HG03378 (cell line): ENCODE measurements at regions not wholly inside any gene's neighbourhood (a gene's known extent, or its start where the extent isn't known, plus 50 kb on each side); places are given as distances from the start of the nearest gene placed in this dataset.
"Not testable (repeated sequence)": the region's sequence is repeated elsewhere in the genome, so short reads cannot be mapped to it uniquely, and the experiment has no call there.

Experiments
- ATAC-seq: cut with Tn5 transposase; IDR thresholded peaks from one replicate; pipeline ENCODE4 v1.9.1; 2021; ENCODE audit warnings: mild to moderate bottlenecking, moderate library complexity; ENCODE audit not compliant: unreplicated experiment

GRCh38 chr22:22062306-22062793, 79.8 kb upstream of the TOP3B start:
- ATAC-seq = no peak

- no peak for ATAC-seq
These were observed 78.8 kb upstream of the TOP3B start for GRCh38 chr22:22061085-22062077.

GRCh38 chr22:22060200-22061084, 77.9 kb upstream of the TOP3B start:
- no peak for ATAC-seq

- ATAC-seq = no peak
These were observed 76.9 kb upstream of the TOP3B start for GRCh38 chr22:22059291-22060002.

GRCh38 chr22:22058633-22059290, 76.2 kb upstream of the TOP3B start:
- no peak for ATAC-seq

- no peak for ATAC-seq
These were observed 75.2 kb upstream of the TOP3B start for GRCh38 chr22:22057617-22058378.

GRCh38 chr22:22056809-22057594, 74.4 kb upstream of the TOP3B start:
- ATAC-seq = not testable (repeated sequence)

- ATAC-seq = not testable (repeated sequence)
These were observed 70.1 kb upstream of the TOP3B start for GRCh38 chr22:22052548-22053139.

GRCh38 chr22:22051032-22051431, 68.4 kb upstream of the TOP3B start:
- not testable (repeated sequence) for ATAC-seq

- ATAC-seq = no peak
These were observed 67.7 kb upstream of the TOP3B start for GRCh38 chr22:22050141-22050775.

GRCh38 chr22:22049684-22050083, 67.1 kb upstream of the TOP3B start:
- ATAC-seq = no peak

GRCh38 chr22:22048981-22049531, 66.5 kb upstream of the TOP3B start:
- no peak for ATAC-seq

GRCh38 chr22:22048318-22048942, 65.8 kb upstream of the TOP3B start:
- no peak for ATAC-seq

GRCh38 chr22:22047776-22048175, 65.2 kb upstream of the TOP3B start:
- no peak for ATAC-seq

GRCh38 chr22:22047266-22047665, 64.7 kb upstream of the TOP3B start:
- ATAC-seq = no peak

- no peak for ATAC-seq
These were observed 63.8 kb upstream of the TOP3B start for GRCh38 chr22:22046370-22046769.
